H9 (cell line): ENCODE measurements at regions not wholly inside any gene's neighbourhood (a gene's known extent, or its start where the extent isn't known, plus 50 kb on each side); places are given as distances from the start of the nearest gene placed in this dataset.

Source experiments
- DNase-seq: peaks from one replicate; pipeline ENCODE4 v3.0.0-alpha.2; 2017
- H2AFZ ChIP-seq: one replicate; pipeline ENCODE4 v1.6.1; 2013; ENCODE audit warnings: mild to moderate bottlenecking, low read length, control low read depth, moderate library complexity
- H2AK5ac ChIP-seq: 2 replicates; pipeline ENCODE4 v1.6.1; 2013; ENCODE audit warnings: low read length, control low read depth, mixed read lengths; ENCODE audit not compliant: insufficient read length
- H2BK120ac ChIP-seq: one replicate; pipeline ENCODE4 v1.6.1; 2013; ENCODE audit warnings: low read depth, mild to moderate bottlenecking, low read length, control low read depth, inconsistent platforms; ENCODE audit not compliant: poor library complexity, severe bottlenecking
- H2BK12ac ChIP-seq: 2 replicates; pipeline ENCODE4 v1.6.1; 2013; ENCODE audit warnings: low read length, control low read depth, mixed read lengths, low read depth; ENCODE audit not compliant: insufficient read length
- H2BK15ac ChIP-seq: 2 replicates; pipeline ENCODE4 v1.6.1; 2013; ENCODE audit warnings: low read depth, low read length, control low read depth
- H2BK20ac ChIP-seq: one replicate; pipeline ENCODE4 v1.6.1; 2013; ENCODE audit warnings: low read depth, mild to moderate bottlenecking, low read length, control low read depth, inconsistent platforms; ENCODE audit not compliant: poor library complexity, severe bottlenecking
- H2BK5ac ChIP-seq: 2 replicates; pipeline ENCODE4 v1.6.1; 2013; ENCODE audit warnings: low read length, control low read depth, mixed read lengths; ENCODE audit not compliant: insufficient read length
- H3K14ac ChIP-seq: 2 replicates; pipeline ENCODE4 v1.6.1; 2013; ENCODE audit warnings: low read length, control low read depth; ENCODE audit not compliant: insufficient read depth
- H3K18ac ChIP-seq: 2 replicates; pipeline ENCODE4 v1.6.1; 2013; ENCODE audit warnings: low read depth, mild to moderate bottlenecking, mixed read lengths, low read length, control low read depth; ENCODE audit not compliant: insufficient read length
- H3K23ac ChIP-seq: 2 replicates; pipeline ENCODE4 v1.6.1; 2013; ENCODE audit warnings: low read length, control low read depth, mixed read lengths, low read depth; ENCODE audit not compliant: insufficient read length
- H3K23me2 ChIP-seq: 2 replicates; pipeline ENCODE4 v1.6.1; 2013; ENCODE audit warnings: low read depth, mild to moderate bottlenecking, mixed read lengths, low read length, control low read depth; ENCODE audit not compliant: insufficient read length, poor library complexity, severe bottlenecking
- H3K27ac ChIP-seq: 2 replicates; pipeline ENCODE4 v1.5.1; 2013; ENCODE audit warnings: low read length, control low read depth, mixed read lengths, low read depth; ENCODE audit not compliant: insufficient read length
- H3K27me3 ChIP-seq: 2 replicates; pipeline ENCODE4 v1.6.1; 2013; ENCODE audit warnings: low read length, control low read depth, inconsistent platforms; ENCODE audit not compliant: insufficient read depth
- H3K4ac ChIP-seq: 2 replicates; pipeline ENCODE4 v1.6.1; 2013; ENCODE audit warnings: low read depth, mild to moderate bottlenecking, control low read depth, inconsistent platforms, low read length, moderate library complexity
- H3K4me1 ChIP-seq: 2 replicates; pipeline ENCODE4 v1.6.1; 2013; ENCODE audit warnings: low read length, control low read depth, inconsistent platforms; ENCODE audit not compliant: insufficient read depth
- H3K4me2 ChIP-seq: 2 replicates; pipeline ENCODE4 v1.6.1; 2013; ENCODE audit warnings: low read length, control low read depth, mixed read lengths; ENCODE audit not compliant: insufficient read length, insufficient read depth
- H3K56ac ChIP-seq: 2 replicates; pipeline ENCODE4 v1.6.1; 2013; ENCODE audit warnings: low read depth, mild to moderate bottlenecking, mixed read lengths, low read length, control low read depth; ENCODE audit not compliant: insufficient read length
- H3K79me1 ChIP-seq: 2 replicates; pipeline ENCODE4 v1.6.1; 2013; ENCODE audit warnings: low read depth, mild to moderate bottlenecking, moderate library complexity, low read length, control low read depth, inconsistent platforms; ENCODE audit not compliant: insufficient read depth, poor library complexity, severe bottlenecking
- H3K79me2 ChIP-seq: 2 replicates; pipeline ENCODE4 v1.6.1; 2013; ENCODE audit warnings: low read length, control low read depth, inconsistent platforms; ENCODE audit not compliant: insufficient read depth
- H3K9ac ChIP-seq: 2 replicates; pipeline ENCODE4 v1.6.1; 2013; ENCODE audit warnings: low read length, control low read depth, mixed read lengths; ENCODE audit not compliant: insufficient read length; ENCODE audit errors: extremely low read depth
- H3K9me3 ChIP-seq: one replicate; pipeline ENCODE4 v1.6.1; 2013; ENCODE audit warnings: low read depth, low read length, inconsistent platforms; ENCODE audit not compliant: control insufficient read depth
- H3T11ph ChIP-seq: one replicate; pipeline ENCODE4 v1.6.1; 2013; ENCODE audit warnings: mild to moderate bottlenecking, low read length, control low read depth, inconsistent platforms
- H4K20me1 ChIP-seq: one replicate; pipeline ENCODE4 v1.6.1; 2013; ENCODE audit not compliant: control insufficient read depth, insufficient read length, insufficient read depth
- H4K5ac ChIP-seq: 2 replicates; pipeline ENCODE4 v1.6.1; 2013; ENCODE audit warnings: low read depth, mild to moderate bottlenecking, mixed read lengths, low read length, control low read depth; ENCODE audit not compliant: insufficient read length
- H4K8ac ChIP-seq: replicated peaks from 2 replicates; pipeline ENCODE4 v1.6.1; 2013; ENCODE audit warnings: low read length, control low read depth, mixed read lengths, low read depth; ENCODE audit not compliant: insufficient read length
- H4K91ac ChIP-seq: 2 replicates; pipeline ENCODE4 v1.6.1; 2013; ENCODE audit warnings: low read depth, mild to moderate bottlenecking, moderate library complexity, mixed read lengths, low read length, control low read depth; ENCODE audit not compliant: insufficient read length
- H3K27ac Mint-ChIP-seq, 3 experiments: 2 replicates in 2 of 3; 3 replicates in 1 of 3; pipeline ENCODE4 v1.8.0; 2020 to 2021; ENCODE audit warnings: mixed read lengths in 3 of 3, mild to moderate bottlenecking in 1 of 3, moderate library complexity in 1 of 3
- H3K27me3 Mint-ChIP-seq: 2 replicates; pipeline ENCODE4 v1.8.0; 2021; ENCODE audit warnings: low read depth, mild to moderate bottlenecking, moderate library complexity, mixed read lengths
- H3K36me3 Mint-ChIP-seq, 3 experiments: 2 replicates in 2 of 3; 3 replicates in 1 of 3; pipeline ENCODE4 v1.8.0; 2020 to 2021; ENCODE audit warnings: low read depth in 3 of 3, mixed read lengths in 3 of 3; ENCODE audit not compliant: insufficient read depth in 1 of 3
- H3K4me1 Mint-ChIP-seq, 2 experiments: 2 replicates each; pipeline ENCODE4 v1.8.0; 2020; ENCODE audit warnings: mixed read lengths in 2 of 2
- H3K4me3 Mint-ChIP-seq, 2 experiments: 2 replicates in 1 of 2; 3 replicates in 1 of 2; pipeline ENCODE4 v1.8.0; 2020 to 2021; ENCODE audit warnings: mild to moderate bottlenecking in 2 of 2, mixed read lengths in 2 of 2, moderate library complexity in 1 of 2
- H3K9me3 Mint-ChIP-seq, 2 experiments: 2 replicates in 1 of 2; 3 replicates in 1 of 2; pipeline ENCODE4 v1.8.0; 2020; ENCODE audit warnings: mild to moderate bottlenecking in 2 of 2, mixed read lengths in 2 of 2, moderate library complexity in 1 of 2
- WGBS: extraction: QIAGEN DNeasy Blood & Tissue Kit; methylation state at CpG from one replicate; pipeline ENCODE4 v1.1.7; 2013; ENCODE audit warnings: missing lambda C conversion rate, low lambda C conversion rate, mixed read lengths; ENCODE audit not compliant: insufficient read length; ENCODE audit errors: extremely low coverage; 5-methylcytosine and 5-hydroxymethylcytosine counted together
- TF ChIP-seq, protein P1 (sequence below): fragments of 200-600 bp; sonication (generic); conservative IDR thresholded peaks from 3 replicates; pipeline ENCODE4 v1.8.0; 2021; ENCODE audit warnings: antibody characterized with exemption, mild to moderate bottlenecking

DNA sequence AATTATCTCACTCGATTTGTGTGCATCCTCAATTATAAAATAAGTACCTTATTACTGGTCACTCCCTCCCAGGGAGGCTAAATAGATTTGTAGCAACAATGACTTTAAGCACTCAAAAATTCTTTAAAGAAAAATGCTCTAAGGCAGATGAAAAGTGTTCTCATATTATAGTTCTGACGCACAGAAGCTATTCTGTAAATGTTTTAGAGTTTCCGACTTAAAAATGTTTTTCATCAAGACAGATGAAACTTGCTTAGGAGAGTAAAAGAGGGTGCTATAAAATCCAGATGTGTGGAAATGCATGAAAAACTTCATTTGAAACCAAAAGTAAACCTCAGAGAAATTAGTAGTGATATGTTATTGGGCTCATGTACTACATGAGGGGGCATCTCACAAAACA is 398.4 kb upstream of the KCNMB2 start:
- Histone ChIP-seq H4K8ac (no peak overlapping the region), H3K9me3 (no peaks in the 10 kb centered on the region), H2BK5ac (no peak overlapping the region), H3K4ac (no peak overlapping the region), H3T11ph (no peak overlapping the region), H3K18ac (no peak overlapping the region), H3K27me3 (no peaks in the 10 kb centered on the region), H3K27ac (no peak overlapping the region), H3K23ac (no peak overlapping the region), H3K79me2 (no peaks in the 10 kb centered on the region), H2BK20ac (no peak overlapping the region), H2BK120ac (no peak overlapping the region), H2AFZ (no peak overlapping the region), H3K14ac (no peak overlapping the region), H3K23me2 (no peaks in the 10 kb centered on the region), H3K9ac (no peak overlapping the region), H3K56ac (no peak overlapping the region), H3K4me2 (no peak overlapping the region), H4K20me1 (no peaks in the 10 kb centered on the region), H2BK12ac (no peak overlapping the region), H3K4me1 (no peaks in the 10 kb centered on the region), H2AK5ac (no peak overlapping the region), H3K79me1 (no peaks in the 10 kb centered on the region), H2BK15ac (no peak overlapping the region), H4K5ac (no peak overlapping the region), H4K91ac (no peak overlapping the region)
- H3K27ac Mint-ChIP-seq: no peak overlapping the region
- TF ChIP-seq, protein P1, sequence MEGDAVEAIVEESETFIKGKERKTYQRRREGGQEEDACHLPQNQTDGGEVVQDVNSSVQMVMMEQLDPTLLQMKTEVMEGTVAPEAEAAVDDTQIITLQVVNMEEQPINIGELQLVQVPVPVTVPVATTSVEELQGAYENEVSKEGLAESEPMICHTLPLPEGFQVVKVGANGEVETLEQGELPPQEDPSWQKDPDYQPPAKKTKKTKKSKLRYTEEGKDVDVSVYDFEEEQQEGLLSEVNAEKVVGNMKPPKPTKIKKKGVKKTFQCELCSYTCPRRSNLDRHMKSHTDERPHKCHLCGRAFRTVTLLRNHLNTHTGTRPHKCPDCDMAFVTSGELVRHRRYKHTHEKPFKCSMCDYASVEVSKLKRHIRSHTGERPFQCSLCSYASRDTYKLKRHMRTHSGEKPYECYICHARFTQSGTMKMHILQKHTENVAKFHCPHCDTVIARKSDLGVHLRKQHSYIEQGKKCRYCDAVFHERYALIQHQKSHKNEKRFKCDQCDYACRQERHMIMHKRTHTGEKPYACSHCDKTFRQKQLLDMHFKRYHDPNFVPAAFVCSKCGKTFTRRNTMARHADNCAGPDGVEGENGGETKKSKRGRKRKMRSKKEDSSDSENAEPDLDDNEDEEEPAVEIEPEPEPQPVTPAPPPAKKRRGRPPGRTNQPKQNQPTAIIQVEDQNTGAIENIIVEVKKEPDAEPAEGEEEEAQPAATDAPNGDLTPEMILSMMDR: no peak
- no CpG with 5 or more reads among the region's 3 CpGs for WGBS
- H3K4me3 Mint-ChIP-seq: no peak overlapping the region
- H3K36me3 Mint-ChIP-seq: no peaks in the 10 kb centered on the region; a peak in 2 of 7 replicates
- no peak for DNase-seq
- no peaks in the 10 kb centered on the region for H3K27me3 Mint-ChIP-seq
- H3K9me3 Mint-ChIP-seq: no peaks in the 10 kb centered on the region; a peak in 1 of 5 replicates
- H3K4me1 Mint-ChIP-seq: no peaks in the 10 kb centered on the region
